Astrocyte (in vitro differentiated cells and primary cell): ENCODE measurements at regions not wholly inside any gene's neighbourhood (a gene's known extent, or its start where the extent isn't known, plus 50 kb on each side); places are given as distances from the start of the nearest gene placed in this dataset.

Experiments
- DNase-seq: peaks from one replicate; pipeline ENCODE4 v3.0.0-alpha.2; 2010; ENCODE audit warnings: low read depth
- FAIRE-seq: peaks from 2 replicates; lab custom pipeline; 2011; peaks lifted over from hg19 to GRCh38; lab: Jason Lieb, UNC
- H2AFZ ChIP-seq: 2 replicates; pipeline ENCODE4 v1.6.0; 2012; ENCODE audit warnings: low read depth, low read length, inconsistent platforms
- H3K27ac ChIP-seq: 2 replicates; pipeline ENCODE4 v1.5.1; 2011; ENCODE audit warnings: low read depth, low read length, inconsistent platforms
- H3K27me3 ChIP-seq: 2 replicates; pipeline ENCODE4 v1.6.0; 2011; ENCODE audit warnings: low read length, inconsistent platforms; ENCODE audit not compliant: insufficient read depth
- H3K36me3 ChIP-seq: 2 replicates; pipeline ENCODE4 v1.5.1; 2011; ENCODE audit warnings: low read length, inconsistent platforms; ENCODE audit not compliant: insufficient read depth
- H3K4me1 ChIP-seq: 2 replicates; pipeline ENCODE4 v1.5.1; 2011; ENCODE audit warnings: low read length, inconsistent platforms; ENCODE audit not compliant: insufficient read depth
- H3K4me2 ChIP-seq: 2 replicates; pipeline ENCODE4 v1.6.0; 2012; ENCODE audit warnings: low read length, inconsistent platforms
- H3K4me3 ChIP-seq: 2 replicates; pipeline ENCODE4 v1.5.1; 2011; ENCODE audit warnings: low read depth, mild to moderate bottlenecking, low read length, inconsistent platforms; ENCODE audit not compliant: insufficient read depth
- H3K79me2 ChIP-seq: 2 replicates; pipeline ENCODE4 v1.6.0; 2012; ENCODE audit warnings: mild to moderate bottlenecking, low read length, inconsistent platforms; ENCODE audit not compliant: insufficient read depth
- H3K9ac ChIP-seq: 2 replicates; pipeline ENCODE4 v1.6.0; 2012; ENCODE audit warnings: mild to moderate bottlenecking, low read length, inconsistent platforms
- H3K9me3 ChIP-seq: 2 replicates; pipeline ENCODE4 v1.5.1; 2012; ENCODE audit warnings: low read depth, mild to moderate bottlenecking, low read length, inconsistent platforms; ENCODE audit not compliant: insufficient read depth
- H4K20me1 ChIP-seq: 2 replicates; pipeline ENCODE4 v1.6.0; 2012; ENCODE audit warnings: low read length, inconsistent platforms; ENCODE audit not compliant: insufficient read depth
- H3K27ac Mint-ChIP-seq: one replicate; pipeline ENCODE4 v1.8.0; 2021; ENCODE audit warnings: mild to moderate bottlenecking, mixed read lengths; ENCODE audit not compliant: unreplicated experiment
- H3K27me3 Mint-ChIP-seq: one replicate; pipeline ENCODE4 v1.8.0; 2021; ENCODE audit warnings: low read depth, mixed read lengths; ENCODE audit not compliant: unreplicated experiment
- H3K36me3 Mint-ChIP-seq: one replicate; pipeline ENCODE4 v1.8.0; 2021; ENCODE audit warnings: low read depth, mixed read lengths; ENCODE audit not compliant: unreplicated experiment
- H3K4me1 Mint-ChIP-seq: one replicate; pipeline ENCODE4 v1.8.0; 2021; ENCODE audit warnings: low read depth, mixed read lengths; ENCODE audit not compliant: unreplicated experiment
- H3K4me3 Mint-ChIP-seq: one replicate; pipeline ENCODE4 v1.8.0; 2021; ENCODE audit warnings: mild to moderate bottlenecking, moderate library complexity, mixed read lengths; ENCODE audit not compliant: unreplicated experiment
- H3K9me3 Mint-ChIP-seq: one replicate; pipeline ENCODE4 v1.8.0; 2021; ENCODE audit warnings: mild to moderate bottlenecking, mixed read lengths; ENCODE audit not compliant: unreplicated experiment
- CTCF ChIP-seq: IDR thresholded peaks from 2 replicates; pipeline ENCODE4 v1.5.1; 2011; ENCODE audit warnings: low read depth, mild to moderate bottlenecking, inconsistent platforms, low read length, moderate library complexity; ENCODE audit not compliant: insufficient read depth
- EZH2 ChIP-seq: IDR thresholded peaks from 2 replicates; pipeline ENCODE4 v1.6.1; 2012; ENCODE audit warnings: mild to moderate bottlenecking, low read length, inconsistent platforms; ENCODE audit not compliant: insufficient read depth

- Histone ChIP-seq H3K4me3 (no peak overlapping the region), H3K27me3 (no peaks in the 10 kb centered on the region), H3K4me2 (no peak overlapping the region), H3K9ac (no peak overlapping the region), H3K9me3 (peaks cover 22% of the 10 kb centered on the region), H3K4me1 (no peaks in the 10 kb centered on the region), H4K20me1 (no peaks in the 10 kb centered on the region), H2AFZ (no peak overlapping the region), H3K36me3 (no peaks in the 10 kb centered on the region), H3K27ac (no peak overlapping the region), H3K79me2 (no peaks in the 10 kb centered on the region)
- Mint-ChIP-seq H3K9me3 (peaks cover 33% of the 10 kb centered on the region), H3K36me3 (no peaks in the 10 kb centered on the region), H3K27ac (no peak overlapping the region), H3K27me3 (peaks cover 2% of the 10 kb centered on the region), H3K4me1 (no peaks in the 10 kb centered on the region), H3K4me3 (no peak overlapping the region)
- DNase-seq (no peak), FAIRE-seq (no peak)
- TF ChIP-seq EZH2, result no peak
- TF ChIP-seq CTCF, result no peak
Observed at GRCh38 chr19:27891411-27891810, 1321.5 kb downstream of the UQCRFS1 start.

DNA sequence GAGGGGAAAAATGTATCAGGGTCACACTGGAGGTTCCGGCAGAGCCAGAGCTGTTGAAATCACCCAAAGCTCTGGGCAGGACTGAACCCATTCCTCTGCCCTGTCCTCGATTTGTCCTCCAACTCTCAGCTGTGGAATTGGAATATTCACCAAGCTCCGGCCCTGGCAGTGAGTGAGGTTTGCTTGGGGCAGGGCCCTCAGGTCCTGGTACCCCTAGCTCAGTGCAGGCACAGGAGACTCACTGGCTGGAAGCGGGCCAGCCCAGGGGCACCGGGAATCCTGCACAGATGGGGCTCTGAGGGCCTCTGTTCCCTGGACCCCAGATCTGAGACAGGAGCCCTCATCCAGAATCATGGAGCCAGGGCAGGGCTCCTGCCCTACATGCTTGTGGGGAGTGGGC is 1322.3 kb downstream of the UQCRFS1 start:
- Mint-ChIP-seq H3K4me1 (no peaks in the 10 kb centered on the region), H3K4me3 (no peak overlapping the region), H3K27me3 (peaks cover 4% of the 10 kb centered on the region), H3K27ac (no peak overlapping the region), H3K9me3 (peaks cover 33% of the 10 kb centered on the region), H3K36me3 (no peaks in the 10 kb centered on the region)
- Histone ChIP-seq H3K36me3 (no peaks in the 10 kb centered on the region), H3K4me2 (no peak overlapping the region), H3K27ac (no peak overlapping the region), H3K9ac (no peak overlapping the region), H3K27me3 (no peaks in the 10 kb centered on the region), H3K79me2 (no peaks in the 10 kb centered on the region), H3K4me3 (no peak overlapping the region), H4K20me1 (no peaks in the 10 kb centered on the region), H3K4me1 (no peaks in the 10 kb centered on the region), H2AFZ (no peak overlapping the region), H3K9me3 (peaks cover 22% of the 10 kb centered on the region)
- no peak for TF ChIP-seq EZH2
- TF ChIP-seq CTCF, result no peak
- DNase-seq (no peak), FAIRE-seq (no peak)

DNA sequence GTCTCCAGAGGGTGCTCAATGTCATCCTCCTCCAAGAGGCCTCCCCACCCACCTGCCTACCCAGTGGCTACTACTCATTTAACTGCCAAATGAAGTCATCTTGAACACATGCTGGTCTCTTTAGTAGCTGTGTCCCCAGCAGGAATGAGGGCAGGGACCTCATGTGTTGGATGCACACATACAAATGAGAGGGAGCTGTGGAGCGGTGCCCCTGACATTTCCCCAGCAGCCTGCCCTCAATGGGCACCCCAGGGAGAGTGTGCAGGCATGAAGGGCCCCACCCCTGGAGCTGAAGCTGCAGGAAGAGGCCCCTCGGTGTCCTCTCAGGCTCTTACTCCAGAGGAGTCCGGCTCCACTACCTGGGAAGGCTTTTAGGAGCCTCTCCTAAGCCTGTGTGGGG is 1322.7 kb downstream of the UQCRFS1 start:
- H3K4me1 Mint-ChIP-seq, result no peaks in the 10 kb centered on the region
- no peak overlapping the region for H3K4me3 Mint-ChIP-seq
- Histone ChIP-seq H3K9ac (no peak overlapping the region), H4K20me1 (no peaks in the 10 kb centered on the region), H3K4me1 (no peaks in the 10 kb centered on the region), H3K4me2 (no peak overlapping the region), H3K9me3 (peaks cover 22% of the 10 kb centered on the region), H3K4me3 (no peak overlapping the region), H2AFZ (no peak overlapping the region), H3K36me3 (no peaks in the 10 kb centered on the region), H3K79me2 (no peaks in the 10 kb centered on the region), H3K27me3 (no peaks in the 10 kb centered on the region), H3K27ac (no peak overlapping the region)
- no peaks in the 10 kb centered on the region for H3K36me3 Mint-ChIP-seq
- peaks cover 34% of the 10 kb centered on the region for H3K9me3 Mint-ChIP-seq
- no peak for TF ChIP-seq EZH2
- TF ChIP-seq CTCF, result no peak
- DNase-seq (no peak), FAIRE-seq (no peak)
- H3K27ac Mint-ChIP-seq, result no peak overlapping the region
- peaks cover 4% of the 10 kb centered on the region for H3K27me3 Mint-ChIP-seq
